ENCODE measurements at regions not wholly inside any gene's neighbourhood (a gene's known extent, or its start where the extent isn't known, plus 50 kb on each side); places are given as distances from the start of the nearest gene placed in this dataset.

DNA sequence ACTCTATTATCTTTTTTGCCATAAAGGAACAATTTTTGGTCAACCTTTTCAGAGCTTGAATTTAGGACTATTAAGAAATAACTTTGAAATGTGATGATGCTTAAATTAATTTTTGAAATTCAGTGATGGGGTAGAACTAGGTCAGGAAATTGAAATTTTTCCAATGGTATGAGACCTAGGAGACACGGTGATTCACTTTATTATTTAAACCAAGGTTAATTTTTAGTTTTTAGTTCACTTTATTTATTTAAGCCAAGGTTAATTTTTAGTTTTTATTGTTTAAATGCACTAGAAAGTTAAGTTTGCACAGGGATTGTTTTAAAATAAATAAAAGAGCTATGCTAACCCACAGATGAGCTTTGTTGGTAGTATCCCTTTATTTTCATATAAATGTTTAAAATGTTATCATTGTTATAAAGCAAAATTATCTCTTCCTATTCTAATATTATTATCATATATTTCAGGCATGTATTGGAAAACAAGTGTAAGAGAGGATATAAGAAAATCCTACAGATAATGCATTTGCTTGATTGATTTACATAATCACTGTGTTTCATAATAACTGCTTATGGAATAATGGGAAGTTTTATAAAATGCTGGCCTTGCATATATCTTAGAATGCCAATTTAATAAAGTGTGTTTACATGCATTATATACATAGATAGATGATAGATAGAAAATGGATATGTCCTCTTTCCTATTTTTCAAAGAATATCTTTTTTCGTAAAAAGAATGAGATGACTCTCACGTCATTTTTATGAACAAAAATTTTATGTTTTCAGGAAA is 163.6 kb downstream of the HGF start:
- 78% methylated on average over 3 of the region's 3 CpGs for WGBS (ENCODE audit: insufficient coverage, low lambda C conversion rate)
- H3K27me3 ChIP-seq (ENCODE audit: control insufficient read depth, insufficient read depth, low read length): no peaks in the 10 kb centered on the region
- H3K9me3 ChIP-seq (ENCODE audit: control insufficient read depth, low read depth, low read length): peaks cover 3% of the 10 kb centered on the region
- no peak overlapping the region for H3K27ac ChIP-seq (ENCODE audit: low read length)
- H3K36me3 ChIP-seq (ENCODE audit: control insufficient read depth, insufficient read depth, low read length): no peaks in the 10 kb centered on the region
- no peaks in the 10 kb centered on the region for H3K4me1 ChIP-seq (ENCODE audit: control insufficient read depth, insufficient read depth, low read length)
- no peak for DNase-seq
- no peak overlapping the region for H3K4me3 ChIP-seq (ENCODE audit: low read length)

DNA sequence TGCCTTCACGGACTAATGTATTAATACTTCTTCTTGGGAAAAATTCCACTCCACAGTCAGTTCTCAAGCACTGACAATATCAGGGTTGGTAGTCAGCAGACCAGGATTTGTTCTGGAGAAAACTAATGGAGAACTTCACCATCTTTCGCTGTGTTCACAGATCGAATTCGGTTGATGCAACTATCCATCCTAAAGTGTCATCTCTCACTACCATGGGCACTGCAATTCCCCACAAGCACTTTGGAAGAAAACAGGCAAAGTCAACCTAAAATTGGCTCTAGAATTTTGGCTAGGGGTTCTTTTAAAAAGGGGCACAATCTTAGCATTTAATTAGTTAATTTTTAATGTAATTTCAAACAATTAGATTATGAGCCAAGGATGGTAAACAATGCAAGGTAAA is 164.4 kb downstream of the HGF start:
- no peaks in the 10 kb centered on the region for H3K9me3 ChIP-seq (ENCODE audit: control insufficient read depth, low read depth, low read length)
- no peak overlapping the region for H3K4me3 ChIP-seq (ENCODE audit: low read length)
- H3K36me3 ChIP-seq (ENCODE audit: control insufficient read depth, insufficient read depth, low read length): no peaks in the 10 kb centered on the region
- WGBS (ENCODE audit: insufficient coverage, low lambda C conversion rate): no CpG with 5 or more reads among the region's 4 CpGs
- H3K27ac ChIP-seq (ENCODE audit: low read length): no peak overlapping the region
- no peaks in the 10 kb centered on the region for H3K4me1 ChIP-seq (ENCODE audit: control insufficient read depth, insufficient read depth, low read length)
- DNase-seq: no peak
- no peaks in the 10 kb centered on the region for H3K27me3 ChIP-seq (ENCODE audit: control insufficient read depth, insufficient read depth, low read length)

- Histone ChIP-seq H3K36me3 (ENCODE audit: control insufficient read depth, insufficient read depth, low read length) (no peaks in the 10 kb centered on the region), H3K4me1 (ENCODE audit: control insufficient read depth, insufficient read depth, low read length) (no peaks in the 10 kb centered on the region), H3K9me3 (ENCODE audit: control insufficient read depth, low read depth, low read length) (no peaks in the 10 kb centered on the region), H3K27ac (ENCODE audit: low read length) (no peak overlapping the region), H3K27me3 (ENCODE audit: control insufficient read depth, insufficient read depth, low read length) (no peaks in the 10 kb centered on the region), H3K4me3 (ENCODE audit: low read length) (no peak overlapping the region)
- DNase-seq: no peak
- WGBS (ENCODE audit: insufficient coverage, low lambda C conversion rate): 100% methylated on average over 1 of the region's 2 CpGs
Measured at GRCh38 chr7:81604808-81605174, 165.1 kb downstream of the HGF start.

- H3K4me3 ChIP-seq (ENCODE audit: low read length): no peak overlapping the region
- H3K27me3 ChIP-seq (ENCODE audit: control insufficient read depth, insufficient read depth, low read length): no peaks in the 10 kb centered on the region
- no peaks in the 10 kb centered on the region for H3K9me3 ChIP-seq (ENCODE audit: control insufficient read depth, low read depth, low read length)
- WGBS (ENCODE audit: insufficient coverage, low lambda C conversion rate): 86% methylated on average over 5 of the region's 12 CpGs
- H3K27ac ChIP-seq (ENCODE audit: low read length): no peak overlapping the region
- no peaks in the 10 kb centered on the region for H3K36me3 ChIP-seq (ENCODE audit: control insufficient read depth, insufficient read depth, low read length)
- no peak for DNase-seq
- no peaks in the 10 kb centered on the region for H3K4me1 ChIP-seq (ENCODE audit: control insufficient read depth, insufficient read depth, low read length)
Measured at GRCh38 chr7:81604075-81604807, 165.6 kb downstream of the HGF start.

DNA sequence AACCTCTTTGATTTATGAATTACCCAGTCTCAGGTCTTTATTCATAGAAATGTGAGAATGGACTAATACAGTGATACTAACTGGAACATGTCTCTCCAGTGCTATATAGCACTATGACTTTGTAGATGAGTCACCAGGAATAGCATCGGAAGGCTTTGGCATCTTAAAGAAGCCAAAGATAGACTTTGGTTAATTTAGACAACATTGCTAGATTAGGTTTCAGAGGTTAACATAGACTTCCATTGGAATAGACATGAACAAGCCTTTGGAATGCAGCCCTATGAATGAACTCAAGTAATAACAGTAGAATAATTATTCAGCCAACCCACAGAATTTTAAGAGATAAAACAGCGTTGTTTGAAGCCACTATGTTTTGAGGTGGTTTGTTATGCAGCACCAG is 169.2 kb downstream of the HGF start:
- no CpG with 5 or more reads among the region's 2 CpGs for WGBS (ENCODE audit: insufficient coverage, low lambda C conversion rate)
- Histone ChIP-seq H3K27ac (ENCODE audit: low read length) (no peak overlapping the region), H3K4me1 (ENCODE audit: control insufficient read depth, insufficient read depth, low read length) (no peaks in the 10 kb centered on the region), H3K4me3 (ENCODE audit: low read length) (no peak overlapping the region), H3K27me3 (ENCODE audit: control insufficient read depth, insufficient read depth, low read length) (no peaks in the 10 kb centered on the region), H3K36me3 (ENCODE audit: control insufficient read depth, insufficient read depth, low read length) (no peaks in the 10 kb centered on the region), H3K9me3 (ENCODE audit: control insufficient read depth, low read depth, low read length) (no peaks in the 10 kb centered on the region)
- DNase-seq: no peak

DNA sequence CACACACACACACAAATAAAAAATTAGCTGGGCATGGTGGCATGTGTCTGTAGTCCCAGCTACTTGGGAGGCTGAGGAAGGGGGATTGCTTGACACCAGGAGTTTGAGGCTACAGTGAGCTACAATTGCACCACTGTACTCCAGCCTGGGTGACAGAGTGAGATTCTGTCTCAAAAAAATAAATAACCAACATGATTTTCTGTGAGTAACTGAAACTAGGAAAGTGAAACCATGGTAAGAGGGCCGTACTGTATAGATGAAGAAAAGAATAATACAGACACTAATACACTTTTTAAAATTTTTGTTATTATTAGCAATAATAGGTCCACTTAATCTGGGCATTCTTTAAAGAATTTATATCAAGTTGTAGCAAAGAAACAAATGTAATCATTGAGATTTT is 170.9 kb downstream of the HGF start:
- no CpG with 5 or more reads among the region's 1 CpG for WGBS (ENCODE audit: insufficient coverage, low lambda C conversion rate)
- no peaks in the 10 kb centered on the region for H3K27me3 ChIP-seq (ENCODE audit: control insufficient read depth, insufficient read depth, low read length)
- no peaks in the 10 kb centered on the region for H3K36me3 ChIP-seq (ENCODE audit: control insufficient read depth, insufficient read depth, low read length)
- H3K4me3 ChIP-seq (ENCODE audit: low read length): no peak overlapping the region
- no peak overlapping the region for H3K27ac ChIP-seq (ENCODE audit: low read length)
- no peaks in the 10 kb centered on the region for H3K4me1 ChIP-seq (ENCODE audit: control insufficient read depth, insufficient read depth, low read length)
- H3K9me3 ChIP-seq (ENCODE audit: control insufficient read depth, low read depth, low read length): no peaks in the 10 kb centered on the region
- DNase-seq: no peak

DNA sequence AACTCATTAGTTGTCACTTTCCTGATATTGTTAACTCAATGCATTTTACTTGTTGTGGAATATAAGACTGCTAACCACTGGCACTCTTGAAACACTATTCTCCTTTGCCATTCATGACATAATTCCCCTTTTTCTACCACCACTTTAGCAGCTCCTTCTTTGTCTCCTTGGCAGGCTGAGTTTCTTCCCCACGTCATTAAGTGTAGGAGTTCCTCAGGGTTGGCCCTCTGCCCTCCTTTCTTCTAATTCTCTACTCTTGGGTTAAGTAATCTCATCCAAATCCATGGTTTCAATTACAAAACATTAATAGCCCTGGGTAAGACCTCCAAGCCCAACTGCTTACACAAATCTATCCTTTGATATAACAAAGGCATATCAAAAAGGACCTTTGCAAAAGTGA is 175.1 kb downstream of the HGF start:
- Histone ChIP-seq H3K27ac (ENCODE audit: low read length) (no peak overlapping the region), H3K27me3 (ENCODE audit: control insufficient read depth, insufficient read depth, low read length) (no peaks in the 10 kb centered on the region), H3K4me3 (ENCODE audit: low read length) (no peak overlapping the region), H3K4me1 (ENCODE audit: control insufficient read depth, insufficient read depth, low read length) (no peaks in the 10 kb centered on the region), H3K9me3 (ENCODE audit: control insufficient read depth, low read depth, low read length) (no peaks in the 10 kb centered on the region), H3K36me3 (ENCODE audit: control insufficient read depth, insufficient read depth, low read length) (no peaks in the 10 kb centered on the region)
- DNase-seq: no peak
- no CpG with 5 or more reads among the region's 1 CpG for WGBS (ENCODE audit: insufficient coverage, low lambda C conversion rate)

DNA sequence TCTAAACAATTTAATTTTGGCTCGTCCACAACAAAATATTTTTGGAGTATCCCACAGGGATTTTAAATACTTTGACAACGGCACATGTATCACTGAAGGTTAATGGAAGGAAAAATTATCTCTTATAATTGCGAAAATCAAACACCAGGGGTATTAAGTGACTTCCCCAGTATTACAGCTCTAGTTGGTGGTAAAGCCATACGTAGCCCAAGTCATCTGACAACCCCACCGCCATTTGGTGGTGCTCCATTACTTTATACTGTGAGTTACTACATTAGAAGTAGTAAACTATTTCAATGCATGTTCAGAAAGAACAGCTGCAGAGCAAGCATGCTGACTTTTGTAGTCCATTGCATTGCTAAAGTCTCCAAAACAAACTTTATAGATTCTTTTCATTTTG is 179.7 kb downstream of the HGF start:
- no peak for DNase-seq
- no peaks in the 10 kb centered on the region for H3K27me3 ChIP-seq (ENCODE audit: control insufficient read depth, insufficient read depth, low read length)
- no peaks in the 10 kb centered on the region for H3K9me3 ChIP-seq (ENCODE audit: control insufficient read depth, low read depth, low read length)
- no peak overlapping the region for H3K4me3 ChIP-seq (ENCODE audit: low read length)
- no peaks in the 10 kb centered on the region for H3K36me3 ChIP-seq (ENCODE audit: control insufficient read depth, insufficient read depth, low read length)
- WGBS (ENCODE audit: insufficient coverage, low lambda C conversion rate): no CpG with 5 or more reads among the region's 5 CpGs
- no peak overlapping the region for H3K27ac ChIP-seq (ENCODE audit: low read length)
- H3K4me1 ChIP-seq (ENCODE audit: control insufficient read depth, insufficient read depth, low read length): no peaks in the 10 kb centered on the region

GRCh38 chr7:81584667-81585066 is 185.2 kb downstream of the HGF start:
- no peaks in the 10 kb centered on the region for H3K4me1 ChIP-seq (ENCODE audit: control insufficient read depth, insufficient read depth, low read length)
- no peak for DNase-seq
- no peak overlapping the region for H3K4me3 ChIP-seq (ENCODE audit: low read length)
- H3K36me3 ChIP-seq (ENCODE audit: control insufficient read depth, insufficient read depth, low read length): no peaks in the 10 kb centered on the region
- no peak overlapping the region for H3K27ac ChIP-seq (ENCODE audit: low read length)
- H3K27me3 ChIP-seq (ENCODE audit: control insufficient read depth, insufficient read depth, low read length): no peaks in the 10 kb centered on the region
- no peaks in the 10 kb centered on the region for H3K9me3 ChIP-seq (ENCODE audit: control insufficient read depth, low read depth, low read length)
- WGBS (ENCODE audit: insufficient coverage, low lambda C conversion rate): 86% methylated on average over 2 of the region's 4 CpGs

- Histone ChIP-seq H3K4me3 (ENCODE audit: low read length) (no peak overlapping the region), H3K9me3 (ENCODE audit: control insufficient read depth, low read depth, low read length) (no peaks in the 10 kb centered on the region), H3K4me1 (ENCODE audit: control insufficient read depth, insufficient read depth, low read length) (no peaks in the 10 kb centered on the region), H3K27ac (ENCODE audit: low read length) (no peak overlapping the region), H3K36me3 (ENCODE audit: control insufficient read depth, insufficient read depth, low read length) (no peaks in the 10 kb centered on the region), H3K27me3 (ENCODE audit: control insufficient read depth, insufficient read depth, low read length) (no peaks in the 10 kb centered on the region)
- no peak for DNase-seq
- 56% methylated on average over 2 of the region's 2 CpGs for WGBS (ENCODE audit: insufficient coverage, low lambda C conversion rate)
Measured at GRCh38 chr7:81583882-81584533, 185.8 kb downstream of the HGF start.
